Naive thymus-derived CD4-positive, alpha-beta T cell (primary cell): ENCODE measurements at regions not wholly inside any gene's neighbourhood (a gene's known extent, or its start where the extent isn't known, plus 50 kb on each side); places are given as distances from the start of the nearest gene placed in this dataset.
"Not testable (repeated sequence)": the region's sequence is repeated elsewhere in the genome, so short reads cannot be mapped to it uniquely, and the experiment has no call there.

ENCODE experiments used
- ATAC-seq: fragments of 150-1000 bp; cut with Tn5 transposase; 2 replicates; pipeline ENCODE4 v1.10.0; 2021; ENCODE audit warnings: mild to moderate bottlenecking, moderate library complexity
- CTCF ChIA-PET: fragments of 350-600 bp; sonication (Branson Sonifier 250); formaldehyde crosslinking; loops from one replicate; lab custom pipeline; 2021; ENCODE audit warnings: antibody characterized with exemption; lab: Charles Lee
- POLR2A ChIA-PET: fragments of 350-600 bp; sonication (Branson Sonifier 250); formaldehyde crosslinking; loops from one replicate; lab custom pipeline; 2021; ENCODE audit warnings: antibody characterized with exemption, inconsistent platforms; lab: Charles Lee
- DNase-seq, 9 donors: peaks; one replicate each; pipeline versions ENCODE4 v3.0.0 to v3.0.0-alpha.2; 2020 to 2022; ENCODE audit warnings: mixed read lengths in 1 of 9
- H3K27ac ChIP-seq: one replicate; pipeline ENCODE4 v1.7.0; 2013; ENCODE audit warnings: mild to moderate bottlenecking, low read depth, low read length, moderate library complexity
- H3K27me3 ChIP-seq, 2 donors: one replicate each; pipeline ENCODE4 v1.7.0; 2013; ENCODE audit warnings: low read length in 2 of 2, mild to moderate bottlenecking in 2 of 2, moderate library complexity in 2 of 2; ENCODE audit not compliant: control insufficient read depth in 2 of 2, insufficient read depth in 2 of 2
- H3K36me3 ChIP-seq, 3 experiments: 1 replicate in 2 of 3; 2 replicates in 1 of 3; pipeline ENCODE4 v1.7.0; 2013; ENCODE audit warnings: low read length in 3 of 3, mild to moderate bottlenecking in 3 of 3, moderate library complexity in 1 of 3; ENCODE audit not compliant: insufficient read depth in 3 of 3, control insufficient read depth in 2 of 3
- H3K4me1 ChIP-seq, 2 donors: one replicate each; pipeline ENCODE4 v1.7.0; 2013; ENCODE audit warnings: low read length in 2 of 2, mild to moderate bottlenecking in 2 of 2, moderate library complexity in 1 of 2; ENCODE audit not compliant: control insufficient read depth in 2 of 2, insufficient read depth in 2 of 2
- H3K4me3 ChIP-seq: 2 replicates; pipeline ENCODE4 v1.7.0; 2013; ENCODE audit warnings: mild to moderate bottlenecking, low read length
- H3K9me3 ChIP-seq, 3 experiments: 1 replicate in 2 of 3; 2 replicates in 1 of 3; pipeline ENCODE4 v1.7.0; 2013; ENCODE audit warnings: low read length in 3 of 3; ENCODE audit not compliant: control insufficient read depth in 2 of 3
- H3K27ac Mint-ChIP-seq, 9 donors: one replicate each; pipeline ENCODE4 v1.8.0; 2020 to 2022; ENCODE audit warnings: mixed read lengths in 9 of 9, mild to moderate bottlenecking in 8 of 9, moderate library complexity in 5 of 9, inconsistent platforms in 2 of 9
- H3K27me3 Mint-ChIP-seq, 5 donors: one replicate each; pipeline ENCODE4 v1.8.0; 2021 to 2022; ENCODE audit warnings: mixed read lengths in 5 of 5, mild to moderate bottlenecking in 1 of 5
- H3K36me3 Mint-ChIP-seq, 5 donors: one replicate each; pipeline ENCODE4 v1.8.0; 2020 to 2022; ENCODE audit warnings: mixed read lengths in 5 of 5, mild to moderate bottlenecking in 3 of 5, inconsistent platforms in 1 of 5
- H3K4me1 Mint-ChIP-seq, 7 donors: one replicate each; pipeline ENCODE4 v1.8.0; 2020 to 2022; ENCODE audit warnings: mixed read lengths in 7 of 7, mild to moderate bottlenecking in 3 of 7, inconsistent platforms in 1 of 7
- H3K4me3 Mint-ChIP-seq, 10 donors: one replicate each; pipeline ENCODE4 v1.8.0; 2020 to 2022; ENCODE audit warnings: mild to moderate bottlenecking in 10 of 10, mixed read lengths in 10 of 10, moderate library complexity in 6 of 10, inconsistent platforms in 2 of 10
- H3K9me3 Mint-ChIP-seq, 11 donors: one replicate each; pipeline ENCODE4 v1.8.0; 2020 to 2022; ENCODE audit warnings: mixed read lengths in 11 of 11, mild to moderate bottlenecking in 4 of 11, inconsistent platforms in 1 of 11, moderate library complexity in 1 of 11
- intact Hi-C, 2 donors: fragments of 100-400 bp; cut with micrococcal nuclease; formaldehyde crosslinking; loops; one replicate each; pipeline ENCODE4 v1.15.1; 2023

- no peaks in the 10 kb centered on the region for H3K27me3 ChIP-seq
- no peak overlapping the region for H3K27ac ChIP-seq
- intact Hi-C loops: loop anchor here (5.0 kb wide), 1 partner anchor 213 kb away; no protein-coding TSS in a partner anchor
- no peaks in the 10 kb centered on the region for H3K36me3 Mint-ChIP-seq
- ChIA-PET POLR2A (no interaction called here), CTCF (no interaction called here)
- ATAC-seq (no peak), DNase-seq (no peak)
- H3K27ac Mint-ChIP-seq: no peak overlapping the region
- peaks cover 0 to 1% (median 0%) of the 10 kb centered on the region in 7 donors for H3K4me1 Mint-ChIP-seq
- no peak overlapping the region for H3K4me3 Mint-ChIP-seq
- H3K4me3 ChIP-seq: no peak overlapping the region
- peaks cover 0 to 2% (median 0%) of the 10 kb centered on the region in 11 donors for H3K9me3 Mint-ChIP-seq
- H3K27me3 Mint-ChIP-seq: no peaks in the 10 kb centered on the region
- no peaks in the 10 kb centered on the region for H3K4me1 ChIP-seq
- no peaks in the 10 kb centered on the region for H3K9me3 ChIP-seq
- H3K36me3 ChIP-seq: no peaks in the 10 kb centered on the region
Observed at GRCh38 chr1:219415433-219415832, 197.5 kb downstream of the ZC3H11B start.

GRCh38 chr1:219414250-219414649 is 198.7 kb downstream of the ZC3H11B start:
- POLR2A ChIA-PET: no interaction called here
- H3K27me3 Mint-ChIP-seq: no peaks in the 10 kb centered on the region
- Histone ChIP-seq H3K9me3 (no peaks in the 10 kb centered on the region), H3K36me3 (no peaks in the 10 kb centered on the region), H3K27ac (no peak overlapping the region), H3K4me1 (no peaks in the 10 kb centered on the region), H3K27me3 (no peaks in the 10 kb centered on the region), H3K4me3 (no peak overlapping the region)
- no peak overlapping the region for H3K27ac Mint-ChIP-seq
- intact Hi-C loops: no loop called here
- CTCF ChIA-PET: no interaction called here
- peaks cover 0 to 1% (median 0%) of the 10 kb centered on the region in 7 donors for H3K4me1 Mint-ChIP-seq
- ATAC-seq (no peak), DNase-seq (no peak)
- peaks cover 0 to 2% (median 0%) of the 10 kb centered on the region in 11 donors for H3K9me3 Mint-ChIP-seq
- H3K36me3 Mint-ChIP-seq: no peaks in the 10 kb centered on the region
- no peak overlapping the region for H3K4me3 Mint-ChIP-seq

- H3K4me1 ChIP-seq: no peaks in the 10 kb centered on the region
- intact Hi-C loops: no loop called here
- ATAC-seq (no peak), DNase-seq (no peak)
- Mint-ChIP-seq H3K36me3 (no peaks in the 10 kb centered on the region), H3K27me3 (peaks cover 0 to 4% (median 0%) of the 10 kb centered on the region in 5 donors), H3K27ac (no peak overlapping the region), H3K4me3 (no peak overlapping the region), H3K9me3 (peaks cover 0 to 2% (median 0%) of the 10 kb centered on the region in 11 donors), H3K4me1 (peaks cover 0 to 1% (median 0%) of the 10 kb centered on the region in 7 donors)
- ChIA-PET POLR2A (no interaction called here), CTCF (interaction anchor here (0.7 to 0.8 kb wide), 2 partner anchors 30 to 190 kb away, joined by 3 read pairs; no protein-coding TSS in a partner anchor)
- H3K27ac ChIP-seq: no peak overlapping the region
- no peaks in the 10 kb centered on the region for H3K36me3 ChIP-seq
- H3K4me3 ChIP-seq: no peak overlapping the region
- H3K9me3 ChIP-seq: no peaks in the 10 kb centered on the region
- no peaks in the 10 kb centered on the region for H3K27me3 ChIP-seq
Observed at GRCh38 chr1:219413536-219413935, 199.4 kb downstream of the ZC3H11B start.

- intact Hi-C loops: no loop called here
Observed at GRCh38 chr1:219412772-219413171, 200.1 kb downstream of the ZC3H11B start.

GRCh38 chr1:219410721-219411120 is 202.2 kb downstream of the ZC3H11B start:
- H3K4me3 ChIP-seq, H3K27ac ChIP-seq, H3K4me1 Mint-ChIP-seq, H3K9me3 Mint-ChIP-seq, DNase-seq, H3K9me3 ChIP-seq, H3K27ac Mint-ChIP-seq, H3K27me3 ChIP-seq, H3K4me3 Mint-ChIP-seq, intact Hi-C loops, H3K36me3 ChIP-seq, H3K27me3 Mint-ChIP-seq, H3K36me3 Mint-ChIP-seq, H3K4me1 ChIP-seq, ATAC-seq, CTCF ChIA-PET: not testable (repeated sequence)
- POLR2A ChIA-PET: interaction anchor here (0.6 kb wide), 1 partner anchor 1081 kb away, joined by 5 read pairs; no protein-coding TSS in a partner anchor

More at GRCh38 chr1:219412772-219413171, 200.1 kb downstream of the ZC3H11B start:
- POLR2A ChIA-PET: no interaction called here
- Mint-ChIP-seq H3K9me3 (peaks cover 0 to 2% (median 0%) of the 10 kb centered on the region in 11 donors), H3K4me1 (peaks cover 0 to 1% (median 0%) of the 10 kb centered on the region in 7 donors), H3K4me3 (no peak overlapping the region), H3K36me3 (no peaks in the 10 kb centered on the region), H3K27ac (no peak overlapping the region), H3K27me3 (peaks cover 0 to 4% (median 0%) of the 10 kb centered on the region in 5 donors)
- ATAC-seq: no peak
- CTCF ChIA-PET: interaction anchor here (0.8 kb wide), 1 partner anchor 191 kb away, joined by 3 read pairs; no protein-coding TSS in a partner anchor
- no peaks in the 10 kb centered on the region for H3K36me3 ChIP-seq
- no peak for DNase-seq
- H3K27ac ChIP-seq: no peak overlapping the region
- H3K4me3 ChIP-seq: no peak overlapping the region
- no peaks in the 10 kb centered on the region for H3K4me1 ChIP-seq
- no peaks in the 10 kb centered on the region for H3K27me3 ChIP-seq
- no peaks in the 10 kb centered on the region for H3K9me3 ChIP-seq

- intact Hi-C loops: no loop called here
- Histone ChIP-seq H3K36me3 (no peaks in the 10 kb centered on the region), H3K4me3 (no peak overlapping the region), H3K27me3 (no peaks in the 10 kb centered on the region), H3K9me3 (no peaks in the 10 kb centered on the region), H3K27ac (no peak overlapping the region), H3K4me1 (no peaks in the 10 kb centered on the region)
- ChIA-PET CTCF (no interaction called here), POLR2A (no interaction called here)
- DNase-seq (no peak), ATAC-seq (no peak)
- Mint-ChIP-seq H3K4me3 (no peak overlapping the region), H3K36me3 (no peaks in the 10 kb centered on the region), H3K27me3 (peaks cover 0 to 16% (median 12%) of the 10 kb centered on the region in 5 donors), H3K4me1 (no peaks in the 10 kb centered on the region), H3K9me3 (peaks cover 0 to 1% (median 0%) of the 10 kb centered on the region in 11 donors), H3K27ac (no peak overlapping the region)
Observed at GRCh38 chr1:219405531-219406331, 207.2 kb downstream of the ZC3H11B start.
